SK-N-SH treated with all-trans-retinoic acid at 6 μM for 48 hours (cell line): ENCODE measurements at regions not wholly inside any gene's neighbourhood (a gene's known extent, or its start where the extent isn't known, plus 50 kb on each side); places are given as distances from the start of the nearest gene placed in this dataset.

Experiments
- ATAC-seq: fragments of 200-7000 bp; cut with Tn5 transposase; 3 replicates; pipeline ENCODE4 v1.9.1; 2020; ENCODE audit warnings: mild to moderate bottlenecking, moderate library complexity
- BACH2 ChIP-seq: fragments of 250-450 bp; sonication (Bioruptor Pico); IDR thresholded peaks from 2 replicates; pipeline ENCODE4 v1.9.0; 2021; ENCODE audit warnings: mild to moderate bottlenecking, borderline replicate concordance
- CREB5 ChIP-seq: fragments of 250-450 bp; sonication (Bioruptor Pico); IDR thresholded peaks from 2 replicates; pipeline ENCODE4 v1.5.1; 2020; ENCODE audit warnings: low read depth, mild to moderate bottlenecking, moderate library complexity
- CSDC2 ChIP-seq: fragments of 250-450 bp; sonication (Bioruptor Pico); IDR thresholded peaks from 2 replicates; pipeline ENCODE4 v1.5.0; 2020; ENCODE audit warnings: mild to moderate bottlenecking, moderate library complexity
- CSRNP3 ChIP-seq: fragments of 250-450 bp; sonication (Bioruptor Pico); IDR thresholded peaks from 2 replicates; pipeline ENCODE4 v1.5.1; 2021; ENCODE audit warnings: mild to moderate bottlenecking, moderate library complexity
- ESRRG ChIP-seq: fragments of 250-450 bp; sonication (Bioruptor Pico); IDR thresholded peaks from 2 replicates; pipeline ENCODE4 v1.6.1; 2021; ENCODE audit warnings: mild to moderate bottlenecking
- GLIS3 ChIP-seq: fragments of 250-450 bp; sonication (Bioruptor Pico); IDR thresholded peaks from 2 replicates; pipeline ENCODE4 v1.5.0; 2020; ENCODE audit warnings: mild to moderate bottlenecking, moderate library complexity
- ISL1 ChIP-seq: fragments of 250-450 bp; sonication (Bioruptor Pico); IDR thresholded peaks from 2 replicates; pipeline ENCODE4 v2.1.2; 2022; ENCODE audit warnings: mild to moderate bottlenecking, moderate library complexity
- OSR1 ChIP-seq: fragments of 250-450 bp; sonication (Bioruptor Pico); IDR thresholded peaks from 2 replicates; pipeline ENCODE4 v1.8.0; 2022; ENCODE audit warnings: moderate library complexity, mild to moderate bottlenecking, inconsistent platforms
- PATZ1 ChIP-seq: fragments of 250-450 bp; sonication (Bioruptor Pico); IDR thresholded peaks from 2 replicates; pipeline ENCODE4 v1.8.0; 2020; ENCODE audit warnings: mild to moderate bottlenecking, moderate library complexity, borderline replicate concordance
- POU6F1 ChIP-seq: fragments of 250-450 bp; sonication (Bioruptor Pico); IDR thresholded peaks from 2 replicates; pipeline ENCODE4 v1.8.0; 2021; ENCODE audit warnings: low read depth, mild to moderate bottlenecking, moderate library complexity, borderline replicate concordance
- PPARA ChIP-seq: fragments of 250-450 bp; sonication (Bioruptor Pico); IDR thresholded peaks from 2 replicates; pipeline ENCODE4 v1.5.0; 2020; ENCODE audit warnings: mild to moderate bottlenecking, borderline replicate concordance
- RARB ChIP-seq: fragments of 250-450 bp; sonication (Bioruptor Pico); IDR thresholded peaks from 2 replicates; pipeline ENCODE4 v1.8.0; 2021; ENCODE audit warnings: mild to moderate bottlenecking, moderate library complexity
- SNAI2 ChIP-seq: fragments of 250-450 bp; sonication (Bioruptor Pico); IDR thresholded peaks from 2 replicates; pipeline ENCODE4 v1.5.0; 2020; ENCODE audit warnings: mild to moderate bottlenecking, moderate library complexity
- TCF4 ChIP-seq: fragments of 250-450 bp; sonication (Bioruptor Pico); IDR thresholded peaks from 2 replicates; pipeline ENCODE4 v1.8.0; 2021; ENCODE audit warnings: mild to moderate bottlenecking, moderate library complexity, borderline replicate concordance
- TOX ChIP-seq: fragments of 250-450 bp; sonication (Bioruptor Pico); IDR thresholded peaks from 2 replicates; pipeline ENCODE4 v1.8.0; 2021; ENCODE audit warnings: mild to moderate bottlenecking, moderate library complexity, borderline replicate concordance
- TSHZ2 ChIP-seq: fragments of 250-450 bp; sonication (Bioruptor Pico); IDR thresholded peaks from 2 replicates; pipeline ENCODE4 v1.5.0; 2020; ENCODE audit warnings: mild to moderate bottlenecking, moderate library complexity
- ZC3H10 ChIP-seq: fragments of 250-450 bp; sonication (Bioruptor Pico); IDR thresholded peaks from 2 replicates; pipeline ENCODE4 v1.5.1; 2021; ENCODE audit warnings: mild to moderate bottlenecking, moderate library complexity
- ZFP30 ChIP-seq: fragments of 450-650 bp; formaldehyde crosslinking; IDR thresholded peaks from 2 replicates; pipeline ENCODE4 v1.5.0; 2022; ENCODE audit warnings: mild to moderate bottlenecking, moderate library complexity
- ZNF565 ChIP-seq: fragments of 450-650 bp; formaldehyde crosslinking; conservative IDR thresholded peaks from 2 replicates; pipeline ENCODE4 v1.5.0; 2020; ENCODE audit warnings: low read depth, mild to moderate bottlenecking, moderate library complexity
- ZNF8 ChIP-seq: fragments of 450-650 bp; formaldehyde crosslinking; IDR thresholded peaks from 2 replicates; pipeline ENCODE4 v1.5.0; 2020; ENCODE audit warnings: mild to moderate bottlenecking, moderate library complexity

- TF ChIP-seq ISL1 (CRISPR knock-in tag) (no peak), OSR1 (CRISPR knock-in tag) (no peak), ZNF8 (CRISPR knock-in tag) (no peak), TSHZ2 (CRISPR knock-in tag) (no peak), PATZ1 (no peak), ZFP30 (no peak)
- ATAC-seq, result no peak
These were observed 127.6 kb upstream of the CIBAR2 start for GRCh38 chr16:85239871-85240270.

GRCh38 chr16:85240982-85241924 is 129.0 kb upstream of the CIBAR2 start:
- ATAC-seq, result no peak
- TF ChIP-seq SNAI2 (CRISPR knock-in tag), result no peak
- no peak for TF ChIP-seq CSRNP3 (CRISPR knock-in tag)
- TF ChIP-seq CREB5 (CRISPR knock-in tag), result no peak
- no peak for TF ChIP-seq ZFP30
- TF ChIP-seq ZNF565 (CRISPR knock-in tag), result no peak
- no peak for TF ChIP-seq OSR1 (CRISPR knock-in tag)

- no peak for ATAC-seq
- no peak for TF ChIP-seq PATZ1
- TF ChIP-seq GLIS3 (CRISPR knock-in tag), result no peak
- TF ChIP-seq CSDC2 (CRISPR knock-in tag), result no peak
- TF ChIP-seq BACH2 (CRISPR knock-in tag), result no peak
- TF ChIP-seq ESRRG (CRISPR knock-in tag), result no peak
- TF ChIP-seq SNAI2 (CRISPR knock-in tag), result no peak
- TF ChIP-seq CSRNP3 (CRISPR knock-in tag), result no peak
- no peak for TF ChIP-seq RARB (CRISPR knock-in tag)
- TF ChIP-seq PPARA (CRISPR knock-in tag), result no peak
- no peak for TF ChIP-seq POU6F1
- TF ChIP-seq TCF4, result no peak
- no peak for TF ChIP-seq ISL1 (CRISPR knock-in tag)
- TF ChIP-seq ZNF565 (CRISPR knock-in tag), result no peak
- TF ChIP-seq TOX (CRISPR knock-in tag), result no peak
- no peak for TF ChIP-seq ZNF8 (CRISPR knock-in tag)
- TF ChIP-seq ZC3H10 (CRISPR knock-in tag), result no peak
- TF ChIP-seq, all 23 proteins: peak for 0
These were observed 129.9 kb upstream of the CIBAR2 start for GRCh38 chr16:85242140-85242539.
